Lung (tissue), 11 donors: ENCODE measurements at regions not wholly inside any gene's neighbourhood (a gene's known extent, or its start where the extent isn't known, plus 50 kb on each side); places are given as distances from the start of the nearest gene placed in this dataset.

Experiments
- ATAC-seq: fragments of 200-7000 bp; cut with Tn5 transposase; one replicate; pipeline ENCODE4 v1.9.1; 2020; ENCODE audit warnings: moderate number of reproducible peaks; ENCODE audit not compliant: insufficient read depth, low FRiP score
- DNase-seq, 3 donors: peaks; one replicate each; pipeline ENCODE4 v3.0.0-alpha.2; 2013 to 2017
- H3K27ac ChIP-seq, 2 donors: one replicate each; pipeline ENCODE4 v1.5.1; 2013; ENCODE audit warnings: mild to moderate bottlenecking in 2 of 2, moderate library complexity in 2 of 2, control low read depth in 1 of 2, inconsistent platforms in 1 of 2, low read depth in 1 of 2, low read length in 1 of 2
- H3K27me3 ChIP-seq, 3 donors: one replicate each; pipeline ENCODE4 v1.5.1; 2013; ENCODE audit warnings: low read length in 2 of 3; ENCODE audit not compliant: control insufficient read depth in 3 of 3, insufficient read depth in 3 of 3
- H3K36me3 ChIP-seq, 4 donors: one replicate each; pipeline ENCODE4 v1.5.1; 2013; ENCODE audit warnings: low read length in 4 of 4, mild to moderate bottlenecking in 1 of 4, moderate library complexity in 1 of 4; ENCODE audit not compliant: control insufficient read depth in 4 of 4, insufficient read depth in 4 of 4
- H3K4me1 ChIP-seq, 5 donors: one replicate each; pipeline ENCODE4 v1.5.1; 2013; ENCODE audit warnings: low read length in 5 of 5, mild to moderate bottlenecking in 2 of 5, moderate library complexity in 1 of 5; ENCODE audit not compliant: control insufficient read depth in 5 of 5, insufficient read depth in 5 of 5
- H3K4me3 ChIP-seq: one replicate; pipeline ENCODE4 v1.5.1; 2013; ENCODE audit warnings: mild to moderate bottlenecking, control low read depth, moderate library complexity
- H3K9ac ChIP-seq, 2 donors: one replicate each; pipeline ENCODE4 v1.5.1; 2013; ENCODE audit warnings: low read length in 2 of 2, control low read depth in 1 of 2; ENCODE audit not compliant: insufficient read depth in 1 of 2
- H3K9me3 ChIP-seq, 4 donors: one replicate each; pipeline ENCODE4 v1.5.1; 2013; ENCODE audit warnings: low read length in 3 of 4, mild to moderate bottlenecking in 1 of 4, moderate library complexity in 1 of 4; ENCODE audit not compliant: control insufficient read depth in 4 of 4, insufficient read depth in 3 of 4
- CTCF ChIP-seq: IDR thresholded peaks from 2 replicates; pipeline ENCODE4 v1.5.1; 2012; ENCODE audit warnings: mild to moderate bottlenecking; ENCODE audit errors: control extremely low read depth, extremely low read depth
- WGBS, 2 donors: extraction: QIAGEN DNeasy Blood & Tissue Kit; methylation state at CpG; one replicate each; pipeline ENCODE4 v1.1.7; 2013; 5-methylcytosine and 5-hydroxymethylcytosine counted together
- donor health status: control.
- donor health status: control.
- donor health status: Bipolar disorder and iron deficiency.
- donor health status: healthy.
- donor health status: DM: yes; HTN: yes; CAD: no.

DNA sequence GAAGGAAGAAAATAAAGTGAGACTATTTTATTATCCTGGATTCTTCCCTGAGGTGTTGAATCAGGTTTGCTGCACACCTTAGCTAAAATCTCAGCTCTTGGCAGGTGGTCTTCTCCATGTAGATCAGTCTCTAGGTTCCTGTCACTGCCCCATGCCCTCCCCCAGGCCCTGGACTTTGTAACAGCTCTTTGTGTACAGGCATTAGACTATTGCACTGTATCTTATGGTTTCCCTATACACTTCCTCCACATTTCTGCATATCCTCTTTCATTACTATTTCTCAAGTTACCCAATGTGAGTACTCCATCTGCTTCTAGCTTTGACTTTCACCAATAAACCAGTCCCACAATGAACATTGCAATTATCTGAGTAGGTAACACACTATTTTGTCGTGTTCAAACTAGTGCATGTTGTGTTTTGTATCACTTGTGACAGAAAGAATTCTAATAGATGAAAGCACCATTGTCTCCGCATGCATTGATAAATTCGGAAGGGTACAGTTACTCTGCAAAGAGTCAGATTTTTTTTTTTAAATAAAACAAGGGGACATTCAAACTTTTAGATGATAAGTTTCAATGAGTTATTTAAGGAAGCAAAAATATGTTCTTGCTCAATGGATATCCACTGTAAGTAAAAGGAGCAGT, 1348.7 kb upstream of the C9orf72 start:
- DNase-seq (no peak), ATAC-seq (no peak)
- no peak overlapping the region for H3K27ac ChIP-seq
- 79 to 86% methylated on average over 3 of the region's 3 CpGs for WGBS, 2 donors
- H3K36me3 ChIP-seq = no peaks in the 10 kb centered on the region
- no peak overlapping the region for H3K4me3 ChIP-seq
- H3K27me3 ChIP-seq = no peaks in the 10 kb centered on the region
- no peak overlapping the region for H3K9ac ChIP-seq
- H3K4me1 ChIP-seq = no peaks in the 10 kb centered on the region
- no peaks in the 10 kb centered on the region for H3K9me3 ChIP-seq
- TF ChIP-seq CTCF = no peak

DNA sequence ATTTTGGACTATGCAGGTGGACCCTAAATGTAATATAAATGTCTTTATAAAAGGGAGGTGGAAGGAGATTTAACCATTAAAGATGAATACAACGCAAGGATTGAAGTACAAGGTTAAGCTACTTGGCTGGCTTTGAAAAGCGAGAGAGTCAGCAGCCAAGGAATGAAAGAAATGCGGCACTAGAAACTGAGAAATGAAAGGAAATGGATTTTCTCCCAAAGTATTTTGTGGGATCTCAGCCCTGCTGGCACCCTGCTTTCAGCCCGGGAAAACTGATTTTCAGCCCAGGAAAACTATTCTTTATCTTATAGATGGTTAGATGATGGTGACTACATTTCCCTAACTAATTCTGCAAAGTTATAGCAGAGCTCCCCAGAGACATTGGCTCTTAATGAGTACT, 1349.6 kb upstream of the C9orf72 start:
- no peak overlapping the region for H3K4me3 ChIP-seq
- H3K9ac ChIP-seq = no peak overlapping the region
- H3K27me3 ChIP-seq = no peaks in the 10 kb centered on the region
- DNase-seq = no peak
- WGBS, 2 donors = 61 to 76% methylated on average over 4 of the region's 4 CpGs
- no peaks in the 10 kb centered on the region for H3K9me3 ChIP-seq
- no peaks in the 10 kb centered on the region for H3K36me3 ChIP-seq
- no peak for ATAC-seq
- no peak overlapping the region for H3K27ac ChIP-seq
- H3K4me1 ChIP-seq = no peaks in the 10 kb centered on the region
- no peak for TF ChIP-seq CTCF

DNA sequence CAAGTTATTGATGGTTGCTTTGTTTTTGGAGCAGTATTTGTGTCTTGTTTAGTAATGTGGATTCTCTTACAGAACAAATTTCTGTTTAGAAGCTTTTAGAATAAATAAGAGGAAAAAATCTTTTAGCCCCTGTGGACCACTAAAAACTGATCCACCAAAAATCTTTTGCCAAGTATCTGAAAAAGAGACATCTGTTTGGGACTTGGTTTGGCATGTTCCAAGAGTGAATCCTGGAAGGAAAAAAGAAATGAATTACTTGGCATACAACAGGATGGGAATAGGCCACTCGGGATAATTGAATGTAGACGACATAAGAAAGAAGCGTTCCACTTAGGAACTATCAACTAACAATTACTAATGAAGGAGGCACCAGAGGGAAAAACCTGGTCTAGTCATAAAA, 1350.1 kb upstream of the C9orf72 start:
- Histone ChIP-seq H3K4me1 (no peaks in the 10 kb centered on the region), H3K36me3 (no peaks in the 10 kb centered on the region), H3K9me3 (no peaks in the 10 kb centered on the region), H3K27ac (no peak overlapping the region), H3K9ac (no peak overlapping the region), H3K27me3 (no peaks in the 10 kb centered on the region), H3K4me3 (no peak overlapping the region)
- TF ChIP-seq CTCF = no peak
- WGBS, 2 donors = 53 to 75% methylated on average over 3 of the region's 3 CpGs
- DNase-seq (no peak), ATAC-seq (no peak)

DNA sequence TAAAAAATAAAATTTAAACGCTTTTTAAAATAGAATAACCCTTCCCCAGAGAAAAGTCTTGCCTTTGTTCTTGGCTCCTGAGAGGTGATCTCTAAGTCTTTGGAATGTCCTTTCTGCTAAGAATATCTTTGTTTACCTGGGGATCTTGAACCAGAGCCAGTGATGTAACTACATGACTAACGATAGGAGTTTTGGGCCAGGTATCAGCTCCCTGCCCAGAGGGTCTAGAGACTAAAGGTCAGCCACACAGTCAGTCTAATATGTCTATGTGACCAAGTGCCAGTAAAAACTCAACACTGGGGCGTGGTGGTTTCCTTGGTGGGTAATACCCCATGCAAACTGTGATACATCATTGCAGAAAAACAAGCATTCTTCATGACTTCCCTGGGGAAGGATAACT, 1351.9 kb upstream of the C9orf72 start:
- Histone ChIP-seq H3K27me3 (no peaks in the 10 kb centered on the region), H3K4me3 (no peak overlapping the region), H3K9me3 (peaks cover 0 to 2% (median 0%) of the 10 kb centered on the region in 4 donors), H3K36me3 (no peaks in the 10 kb centered on the region), H3K9ac (no peak overlapping the region), H3K4me1 (no peaks in the 10 kb centered on the region), H3K27ac (no peak overlapping the region)
- WGBS, 2 donors = 70 to 80% methylated on average over 3 of the region's 3 CpGs
- no peak for TF ChIP-seq CTCF
- DNase-seq = no peak
- no peak for ATAC-seq
